ENCODE measurements at regions not wholly inside any gene's neighbourhood (a gene's known extent, or its start where the extent isn't known, plus 50 kb on each side); places are given as distances from the start of the nearest gene placed in this dataset.
A peak's percentile ranks its signal among the peaks of the same experiment; 100 is the strongest.

DNA sequence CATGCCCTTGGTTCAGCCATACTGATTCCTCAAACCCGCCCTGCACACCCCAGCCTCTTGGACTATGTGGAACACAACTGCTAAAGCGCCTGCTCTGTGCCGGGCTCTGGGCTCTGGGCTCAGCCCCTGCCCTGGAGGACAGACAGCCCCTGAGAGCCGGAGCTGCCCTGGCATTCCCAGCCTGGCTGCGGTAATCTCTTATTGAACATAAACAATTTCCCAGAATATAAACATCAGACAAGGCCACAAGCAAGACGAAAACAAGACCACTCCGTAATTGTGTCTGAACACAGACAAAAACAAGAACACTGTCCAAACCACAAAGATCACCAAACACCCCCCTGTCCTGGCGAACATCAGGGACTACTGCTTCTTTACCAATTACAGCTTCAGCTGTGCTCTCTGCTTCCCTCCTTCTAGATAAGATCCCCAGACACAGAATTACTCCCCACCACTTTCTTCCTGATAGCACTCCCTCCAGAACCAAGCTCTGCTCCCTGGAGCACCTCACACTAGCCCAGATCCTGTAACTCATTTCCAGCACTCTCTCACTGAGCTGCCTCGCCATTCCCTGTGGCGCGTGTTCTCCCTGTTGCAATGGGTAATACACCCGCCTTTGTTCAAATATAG is 57.1 kb upstream of the TLE3 start:
- TF ChIP-seq, protein P1, sequence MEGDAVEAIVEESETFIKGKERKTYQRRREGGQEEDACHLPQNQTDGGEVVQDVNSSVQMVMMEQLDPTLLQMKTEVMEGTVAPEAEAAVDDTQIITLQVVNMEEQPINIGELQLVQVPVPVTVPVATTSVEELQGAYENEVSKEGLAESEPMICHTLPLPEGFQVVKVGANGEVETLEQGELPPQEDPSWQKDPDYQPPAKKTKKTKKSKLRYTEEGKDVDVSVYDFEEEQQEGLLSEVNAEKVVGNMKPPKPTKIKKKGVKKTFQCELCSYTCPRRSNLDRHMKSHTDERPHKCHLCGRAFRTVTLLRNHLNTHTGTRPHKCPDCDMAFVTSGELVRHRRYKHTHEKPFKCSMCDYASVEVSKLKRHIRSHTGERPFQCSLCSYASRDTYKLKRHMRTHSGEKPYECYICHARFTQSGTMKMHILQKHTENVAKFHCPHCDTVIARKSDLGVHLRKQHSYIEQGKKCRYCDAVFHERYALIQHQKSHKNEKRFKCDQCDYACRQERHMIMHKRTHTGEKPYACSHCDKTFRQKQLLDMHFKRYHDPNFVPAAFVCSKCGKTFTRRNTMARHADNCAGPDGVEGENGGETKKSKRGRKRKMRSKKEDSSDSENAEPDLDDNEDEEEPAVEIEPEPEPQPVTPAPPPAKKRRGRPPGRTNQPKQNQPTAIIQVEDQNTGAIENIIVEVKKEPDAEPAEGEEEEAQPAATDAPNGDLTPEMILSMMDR (IDR thresholded peaks at IDR 0.05), result no peak
- DNase-seq (ENCODE audit: low spot score), result no peak
- no peak overlapping the region for H3K4me3 ChIP-seq
- H3K27ac ChIP-seq, result peak overlapping the region in 1 of 2 donors; percentile 27

DNA sequence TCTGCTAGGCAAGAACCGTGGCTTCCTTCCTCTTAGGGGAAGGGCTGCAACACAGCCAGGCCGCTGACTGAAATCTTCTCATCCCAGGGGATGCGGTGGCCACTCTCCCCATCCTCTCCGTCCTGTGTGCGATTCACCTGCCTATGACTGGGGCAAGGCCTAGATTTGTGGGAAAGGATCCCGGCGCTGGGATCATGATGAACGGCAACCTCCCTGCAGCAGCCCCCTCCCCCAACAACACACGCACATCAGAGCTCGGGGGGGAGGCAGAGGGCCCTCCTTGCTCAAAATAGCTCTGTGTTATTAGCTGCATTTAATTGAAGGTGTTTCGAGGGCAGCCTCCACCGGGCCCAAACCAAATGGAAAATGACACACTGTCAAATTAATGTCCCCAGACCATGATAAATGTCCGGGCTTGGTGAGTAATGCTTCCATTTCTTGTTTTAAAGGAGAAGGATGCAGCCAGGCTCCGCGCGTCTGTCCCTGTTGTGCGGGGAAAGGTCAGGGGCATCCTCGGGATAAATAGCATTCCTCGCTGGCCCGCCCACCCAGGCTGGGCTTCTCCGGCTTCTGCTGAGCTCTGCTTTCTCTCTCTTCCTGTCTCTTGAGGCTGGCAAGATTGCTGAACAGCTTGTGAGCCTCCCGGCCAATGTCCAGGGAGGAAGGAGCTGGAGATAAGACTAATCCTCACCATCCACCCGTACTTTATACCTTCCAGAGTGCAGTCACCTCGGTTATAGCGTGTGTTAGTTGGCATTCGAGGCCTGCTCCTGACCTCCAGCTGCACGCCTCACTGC is 56.4 kb upstream of the TLE3 start:
- H3K27ac ChIP-seq, result peak overlapping the region in 1 of 2 donors; percentile 19
- no peak overlapping the region for H3K4me3 ChIP-seq
- TF ChIP-seq, protein P1 (IDR thresholded peaks at IDR 0.05), result no peak
- DNase-seq (ENCODE audit: low spot score), result no peak

DNA sequence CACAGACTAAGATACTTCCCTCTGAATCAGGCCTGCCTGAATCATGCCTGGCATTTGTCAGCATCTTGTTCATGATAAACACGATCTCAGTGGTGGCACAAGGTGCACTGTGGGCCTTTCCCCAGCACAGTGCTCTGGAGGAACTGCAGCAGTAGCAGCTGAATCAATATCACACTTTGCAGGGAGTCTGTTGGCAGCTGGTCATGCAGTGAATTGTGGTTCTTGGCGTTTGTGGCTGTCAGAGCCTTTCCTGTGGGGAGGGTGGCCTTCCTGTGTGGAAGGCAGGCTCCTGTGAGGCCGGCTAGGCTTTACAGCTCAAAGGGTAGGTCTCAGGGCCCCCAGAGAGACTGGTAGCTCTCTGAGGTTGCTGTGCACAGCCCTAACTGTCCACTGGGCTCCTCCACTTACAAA is 54.4 kb upstream of the TLE3 start:
- Histone ChIP-seq H3K27ac (peak overlapping the region in 1 of 2 donors; percentile 5), H3K4me3 (no peak overlapping the region)
- no peak for DNase-seq (ENCODE audit: low spot score)
- TF ChIP-seq, protein P1 (IDR thresholded peaks at IDR 0.05), result no peak

DNA sequence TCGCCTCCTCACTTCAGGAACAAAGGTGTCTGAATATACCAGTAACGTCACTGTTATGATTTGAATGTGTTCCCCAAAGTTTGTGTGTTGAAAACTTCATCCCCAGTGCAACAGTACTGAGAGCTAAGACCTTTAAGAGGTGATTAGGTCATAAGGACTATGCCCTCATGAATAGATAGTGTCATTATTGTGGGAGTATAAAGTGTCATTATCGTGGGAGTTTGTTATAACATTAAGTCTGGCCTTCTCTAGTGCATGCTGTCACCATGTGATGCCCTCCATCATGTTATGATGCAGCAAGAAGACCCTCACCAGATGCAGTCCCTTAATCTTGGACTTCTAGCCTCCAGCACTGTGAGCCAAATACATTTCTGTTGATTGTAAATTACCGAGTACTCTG is 53.7 kb upstream of the TLE3 start:
- TF ChIP-seq, protein P1 (IDR thresholded peaks at IDR 0.05), result no peak
- no peak for DNase-seq (ENCODE audit: low spot score)
- no peak overlapping the region for H3K4me3 ChIP-seq
- no peak overlapping the region for H3K27ac ChIP-seq

DNA sequence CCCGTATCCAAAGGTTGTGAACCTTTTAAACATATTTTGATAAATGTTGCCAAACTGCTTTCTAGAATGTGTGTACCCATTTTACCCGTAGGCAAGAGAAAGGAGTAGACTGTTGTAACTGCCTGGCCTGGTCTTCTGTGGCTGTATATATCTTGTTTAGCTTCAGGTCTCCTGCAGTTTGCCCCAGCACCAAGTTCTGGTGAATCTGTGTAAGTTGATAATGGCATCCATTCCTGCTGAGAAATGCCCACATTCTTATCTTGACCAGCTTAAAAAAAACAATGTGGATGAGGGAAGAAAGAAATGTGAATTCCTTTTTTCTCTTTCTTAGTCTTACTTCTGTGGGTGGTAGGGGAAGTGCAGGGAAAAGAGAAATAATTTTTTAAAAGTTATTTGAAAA is 53.3 kb upstream of the TLE3 start:
- H3K4me3 ChIP-seq, result no peak overlapping the region
- no peak for DNase-seq (ENCODE audit: low spot score)
- H3K27ac ChIP-seq, result no peak overlapping the region
- TF ChIP-seq, protein P1 (IDR thresholded peaks at IDR 0.05), result no peak

DNA sequence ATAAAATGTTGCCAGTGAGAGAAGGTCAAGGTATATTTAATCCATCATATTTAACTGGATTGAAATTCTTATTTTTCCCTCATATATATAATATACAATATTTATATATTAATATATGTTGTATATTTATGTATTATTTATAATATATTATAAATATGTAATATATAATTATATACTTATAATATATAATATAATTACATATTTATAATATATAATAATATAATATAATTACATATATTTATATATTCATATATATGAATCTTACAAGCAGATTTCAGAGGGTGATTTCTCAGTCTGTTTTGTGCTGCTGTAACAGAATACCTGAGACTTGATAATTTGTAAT is 52.7 kb upstream of the TLE3 start:
- Histone ChIP-seq H3K4me3 (no peak overlapping the region), H3K27ac (no peak overlapping the region)
- no peak for DNase-seq (ENCODE audit: low spot score)
- TF ChIP-seq, protein P1 (IDR thresholded peaks at IDR 0.05), result no peak

Data from coronary artery (tissue), 2 donors.